HUES6 (cell line): ENCODE measurements at regions not wholly inside any gene's neighbourhood (a gene's known extent, or its start where the extent isn't known, plus 50 kb on each side); places are given as distances from the start of the nearest gene placed in this dataset.
"Not testable (repeated sequence)": the region's sequence is repeated elsewhere in the genome, so short reads cannot be mapped to it uniquely, and the experiment has no call there.

Source experiments
- H3K27ac ChIP-seq: 2 replicates; pipeline ENCODE4 v1.7.0; 2013; ENCODE audit warnings: low read depth, mild to moderate bottlenecking, low read length, inconsistent platforms
- H3K27me3 ChIP-seq: 2 replicates; pipeline ENCODE4 v1.6.1; 2013; ENCODE audit warnings: low read length; ENCODE audit not compliant: control insufficient read depth, insufficient read depth
- H3K36me3 ChIP-seq: 2 replicates; pipeline ENCODE4 v1.6.1; 2013; ENCODE audit warnings: low read length; ENCODE audit not compliant: control insufficient read depth, insufficient read depth
- H3K4me1 ChIP-seq: 2 replicates; pipeline ENCODE4 v1.6.1; 2013; ENCODE audit warnings: low read length; ENCODE audit not compliant: control insufficient read depth, insufficient read depth
- H3K4me3 ChIP-seq: 2 replicates; pipeline ENCODE4 v1.5.1; 2013; ENCODE audit warnings: low read depth, low read length
- H3K9ac ChIP-seq: one replicate; pipeline ENCODE4 v1.6.1; 2013; ENCODE audit warnings: mild to moderate bottlenecking, low read length
- H3K9me3 ChIP-seq: 2 replicates; pipeline ENCODE4 v1.6.1; 2013; ENCODE audit warnings: low read depth, low read length; ENCODE audit not compliant: control insufficient read depth, insufficient read depth

DNA sequence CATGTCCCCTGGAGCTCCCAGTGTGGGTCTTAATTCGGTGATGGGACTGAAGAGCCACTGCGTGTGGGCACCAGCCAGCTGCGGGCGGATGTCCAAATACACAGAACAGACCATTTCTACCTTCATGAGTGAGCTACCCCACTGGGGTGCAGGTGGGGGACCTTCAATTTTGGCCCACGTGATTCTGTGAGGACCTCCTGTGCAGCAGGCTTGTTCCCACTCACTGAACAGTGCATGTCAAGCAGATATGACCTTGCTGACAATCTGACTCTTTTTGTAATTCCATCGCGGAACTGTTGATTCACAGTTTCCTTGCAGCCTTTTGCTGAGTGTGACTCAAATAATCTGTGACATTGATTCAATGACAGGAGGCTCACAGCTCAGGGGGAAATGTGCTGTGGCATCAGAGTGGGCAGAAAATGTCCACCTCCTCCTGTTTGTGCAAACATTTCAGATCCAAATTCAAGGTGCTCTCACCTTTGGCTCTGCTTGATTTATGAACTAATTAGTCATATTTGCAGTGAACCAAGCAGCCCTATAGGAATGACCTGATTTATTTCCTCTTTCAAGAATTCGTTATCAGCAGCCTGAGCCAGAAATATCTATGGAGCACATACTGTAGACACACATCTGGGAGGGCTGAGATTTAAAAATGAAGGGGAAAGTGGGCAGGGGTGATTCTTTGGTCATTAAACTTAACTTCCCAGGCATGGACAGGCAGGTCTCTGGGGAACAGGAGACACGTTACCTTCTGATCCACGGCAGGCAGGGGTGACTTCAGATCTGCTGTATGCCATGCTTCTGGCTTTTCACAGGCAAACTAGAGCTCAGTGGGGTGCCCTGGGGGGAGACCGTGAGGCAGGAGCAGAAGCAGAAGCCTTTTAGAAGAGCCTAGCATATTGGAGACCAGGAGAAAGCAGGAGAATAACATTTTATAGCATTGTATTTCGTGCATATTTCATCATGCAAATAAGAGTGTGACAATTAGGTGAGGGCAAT lies 170.0 kb upstream of the KL start:
- H3K4me3 ChIP-seq = no peak overlapping the region
- no peak overlapping the region for H3K9ac ChIP-seq
- peaks cover 12% of the 10 kb centered on the region for H3K9me3 ChIP-seq
- H3K4me1 ChIP-seq = peaks cover 16% of the 10 kb centered on the region
- H3K27me3 ChIP-seq = no peaks in the 10 kb centered on the region
- H3K27ac ChIP-seq = no peak overlapping the region
- no peaks in the 10 kb centered on the region for H3K36me3 ChIP-seq

DNA sequence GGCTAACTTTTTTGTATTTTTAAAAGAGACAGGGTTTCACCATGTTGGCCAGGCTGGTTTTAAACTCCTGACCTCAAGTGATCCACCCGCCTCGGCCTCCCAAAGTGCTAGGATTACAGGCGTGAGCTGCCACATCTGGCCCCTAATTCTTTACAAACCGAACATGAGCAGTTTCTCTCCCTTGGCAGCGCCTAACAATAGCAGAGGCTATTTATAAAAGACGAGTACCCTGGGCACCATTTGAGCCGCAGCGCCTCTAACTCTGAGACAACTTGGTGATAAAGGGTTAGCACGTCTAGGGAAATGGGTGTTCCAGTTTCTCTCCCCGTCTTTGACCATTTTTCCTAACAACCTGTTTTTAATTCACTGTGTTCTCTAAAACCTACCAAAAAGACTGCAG lies 168.2 kb upstream of the KL start:
- H3K4me3 ChIP-seq, H3K9ac ChIP-seq, H3K27me3 ChIP-seq, H3K27ac ChIP-seq, H3K9me3 ChIP-seq, H3K36me3 ChIP-seq: not testable (repeated sequence)
- H3K4me1 ChIP-seq = peaks cover 27% of the 10 kb centered on the region

DNA sequence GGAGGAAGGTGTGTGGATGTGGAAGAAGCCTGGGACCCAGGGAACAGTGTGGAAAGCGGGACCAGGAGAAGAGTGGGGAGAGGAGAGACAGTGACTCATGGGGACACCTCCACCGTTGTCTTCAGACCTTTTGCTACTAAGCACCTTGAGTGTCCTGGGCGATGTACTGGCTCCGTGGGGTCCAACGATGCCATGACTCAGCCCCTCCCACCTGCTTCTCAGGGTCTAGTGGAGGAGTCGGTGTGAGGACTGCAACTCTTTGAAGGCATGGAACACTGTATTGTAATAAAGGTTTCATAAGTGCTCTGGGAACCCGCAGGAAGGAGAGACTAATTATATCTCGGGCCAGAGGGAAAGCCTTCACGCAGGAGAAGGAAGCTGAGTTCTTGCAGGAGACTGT lies 166.9 kb upstream of the KL start:
- H3K9ac ChIP-seq = no peak overlapping the region
- no peaks in the 10 kb centered on the region for H3K36me3 ChIP-seq
- no peaks in the 10 kb centered on the region for H3K27me3 ChIP-seq

DNA sequence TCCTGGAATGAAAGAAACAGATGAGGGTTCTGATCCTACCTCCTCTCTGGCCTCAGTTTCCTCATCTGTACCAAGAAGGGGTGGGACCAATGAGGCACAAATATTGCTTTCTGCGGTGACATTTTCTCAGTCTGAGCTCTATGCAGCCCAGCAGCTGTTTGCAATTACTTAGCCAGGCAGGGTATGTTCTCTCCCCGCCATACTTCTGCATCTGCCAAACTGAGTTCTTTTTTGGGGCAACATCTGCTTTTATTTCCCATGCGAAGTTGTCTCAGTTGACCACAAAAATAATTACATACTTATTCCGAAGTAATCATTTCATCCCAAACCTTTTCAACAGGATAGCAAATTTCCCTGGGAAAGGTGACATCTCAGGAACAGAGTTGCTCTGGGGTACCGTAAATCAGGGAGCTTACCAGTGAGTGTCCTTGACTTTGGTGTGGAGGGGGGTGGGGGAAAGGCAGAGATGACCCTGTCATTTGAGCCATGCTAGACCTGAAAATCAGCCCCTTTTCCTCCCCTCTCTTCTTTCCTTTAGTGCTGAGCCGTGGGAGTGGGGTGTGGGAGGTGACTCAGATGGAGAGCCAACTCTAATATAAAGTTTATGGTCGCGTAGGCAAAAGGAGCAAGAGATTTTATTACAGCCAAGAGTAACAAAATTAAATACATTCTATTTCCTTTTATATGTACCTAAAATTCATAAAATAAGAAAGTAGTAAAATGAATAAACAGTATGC lies 165.7 kb upstream of the KL start:
- Histone ChIP-seq H3K27ac (no peak overlapping the region), H3K9me3 (peaks cover 5% of the 10 kb centered on the region; the same call in 1 of the 2 replicates), H3K36me3 (no peaks in the 10 kb centered on the region), H3K27me3 (no peaks in the 10 kb centered on the region), H3K4me3 (no peak overlapping the region), H3K9ac (no peak overlapping the region), H3K4me1 (peaks cover 28% of the 10 kb centered on the region)

More for the DNA sequence above, 166.9 kb upstream of the KL start:
- Histone ChIP-seq H3K27ac (no peak overlapping the region), H3K4me1 (peaks cover 28% of the 10 kb centered on the region), H3K4me3 (no peak overlapping the region), H3K9me3 (peaks cover 5% of the 10 kb centered on the region; the same call in 1 of the 2 replicates)

DNA sequence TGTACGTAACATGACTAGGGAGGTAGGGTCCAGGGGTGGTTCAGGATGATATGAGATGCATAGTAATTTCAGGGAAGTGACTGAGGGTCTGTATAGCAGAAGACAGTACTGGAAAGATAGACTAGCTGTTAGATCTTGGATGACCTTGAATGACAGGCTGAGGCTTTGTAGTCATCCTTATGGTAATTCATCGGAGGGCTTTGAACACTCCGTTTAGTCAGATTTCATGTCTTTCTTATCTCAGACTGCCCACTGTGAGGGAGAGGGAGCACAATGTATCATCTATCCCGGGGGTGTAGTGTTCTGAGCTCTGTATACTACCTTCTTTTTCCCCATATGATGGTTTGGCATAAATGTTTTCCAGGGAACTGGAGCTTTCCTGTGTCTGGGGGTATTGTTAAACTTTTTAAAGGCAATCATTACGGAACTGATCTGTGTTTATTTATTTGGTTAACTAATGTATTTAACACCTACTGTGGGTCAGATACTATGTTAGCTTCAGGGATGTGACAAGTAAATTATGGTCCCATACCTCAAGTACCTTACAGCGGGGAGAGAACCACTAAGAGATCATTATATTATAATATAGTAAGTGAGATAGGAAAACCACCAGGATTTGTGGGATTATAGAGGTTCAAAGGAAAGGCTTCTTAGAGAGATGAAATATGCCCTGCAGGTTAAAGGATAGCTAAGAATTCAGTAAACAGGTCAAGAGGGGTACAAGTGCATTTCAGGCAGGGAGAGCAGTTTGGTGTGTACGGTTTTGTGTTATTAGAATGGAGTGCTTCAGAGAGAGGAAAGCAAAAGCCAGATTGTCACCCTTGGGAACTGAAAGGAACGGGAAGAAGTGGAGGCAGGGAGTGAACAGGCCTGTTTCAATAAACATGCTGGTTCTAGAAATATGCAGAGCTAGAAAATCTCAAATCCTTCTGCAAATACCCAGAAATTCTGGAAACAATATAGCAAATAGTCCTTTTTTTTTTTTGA lies 164.8 kb upstream of the KL start:
- H3K27ac ChIP-seq = no peak overlapping the region
- peaks cover 23% of the 10 kb centered on the region for H3K4me1 ChIP-seq
- H3K9me3 ChIP-seq = peaks cover 5% of the 10 kb centered on the region; the same call in 1 of the 2 replicates
- H3K27me3 ChIP-seq = no peaks in the 10 kb centered on the region
- no peaks in the 10 kb centered on the region for H3K36me3 ChIP-seq
- no peak overlapping the region for H3K4me3 ChIP-seq
- no peak overlapping the region for H3K9ac ChIP-seq

DNA sequence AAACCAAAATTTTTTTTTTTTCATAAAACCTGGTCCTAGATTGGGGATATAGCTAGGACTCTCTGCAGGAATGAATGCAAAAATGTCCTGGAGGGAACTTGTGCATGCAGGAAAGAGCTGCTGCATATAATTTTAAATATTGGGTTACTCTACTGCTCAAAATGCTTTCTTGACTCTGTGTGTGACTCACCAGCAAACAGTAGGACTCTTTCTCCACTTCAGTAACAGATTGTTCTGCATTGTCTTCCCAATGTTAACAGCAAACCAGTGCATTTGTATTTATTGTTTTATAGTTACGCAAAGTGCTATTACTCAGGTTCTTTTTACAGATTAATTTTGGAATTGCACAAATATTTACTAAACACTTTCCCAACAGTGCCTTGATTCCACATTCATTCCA lies 163.7 kb upstream of the KL start:
- no peaks in the 10 kb centered on the region for H3K36me3 ChIP-seq
- H3K4me3 ChIP-seq = no peak overlapping the region
- no peak overlapping the region for H3K27ac ChIP-seq
- H3K27me3 ChIP-seq = no peaks in the 10 kb centered on the region
- peaks cover 16% of the 10 kb centered on the region for H3K4me1 ChIP-seq
- no peak overlapping the region for H3K9ac ChIP-seq
- peaks cover 5% of the 10 kb centered on the region; the same call in 1 of the 2 replicates for H3K9me3 ChIP-seq

DNA sequence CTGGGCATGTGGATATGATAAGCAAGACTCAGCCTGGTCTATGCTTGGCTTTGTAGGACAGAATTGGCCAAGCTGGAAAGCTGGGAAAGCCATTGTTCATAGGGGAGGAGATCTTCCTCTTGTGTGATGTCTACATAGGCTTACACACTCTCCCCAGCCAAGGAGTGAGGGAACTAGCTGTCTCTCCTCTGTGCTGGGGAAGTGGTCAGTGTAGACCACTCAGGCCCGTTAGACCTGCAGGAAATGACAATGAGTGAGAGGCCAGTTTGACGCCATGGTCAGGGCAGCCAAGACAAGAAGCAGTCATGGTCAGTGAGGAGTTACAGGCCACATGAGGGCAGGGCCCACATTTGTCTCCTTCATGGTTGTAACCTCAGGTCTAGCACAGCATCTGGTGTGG lies 159.1 kb upstream of the KL start:
- Histone ChIP-seq H3K27ac (no peak overlapping the region), H3K9ac (no peak overlapping the region), H3K9me3 (peaks cover 14% of the 10 kb centered on the region)

DNA sequence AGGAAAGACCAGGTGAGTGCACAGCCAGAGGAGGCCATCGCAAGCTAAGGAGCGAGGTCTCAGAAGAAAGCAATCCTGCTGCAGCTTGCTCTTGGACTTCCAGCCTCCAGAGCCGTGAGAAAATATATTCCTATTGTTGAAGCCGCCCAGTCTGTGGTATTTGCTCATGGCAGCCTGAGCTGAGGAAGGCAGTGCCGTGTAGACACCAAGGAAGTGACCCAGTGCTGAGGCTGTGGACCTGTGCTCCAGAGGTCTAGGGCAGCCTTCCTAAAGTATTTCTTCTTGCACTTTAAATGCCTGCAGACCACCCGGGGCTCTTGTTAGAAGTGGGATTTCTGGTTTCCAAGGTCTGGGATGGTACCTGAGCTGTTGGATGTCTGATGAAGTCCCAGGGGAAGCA lies 158.5 kb upstream of the KL start:
- no peaks in the 10 kb centered on the region for H3K27me3 ChIP-seq
- H3K36me3 ChIP-seq = no peaks in the 10 kb centered on the region
- H3K27ac ChIP-seq = no peak overlapping the region
- no peak overlapping the region for H3K9ac ChIP-seq
- peaks cover 18% of the 10 kb centered on the region for H3K9me3 ChIP-seq
- peaks cover 4% of the 10 kb centered on the region; the same call in 1 of the 2 replicates for H3K4me1 ChIP-seq
- H3K4me3 ChIP-seq = no peak overlapping the region

More for the DNA sequence above, 159.1 kb upstream of the KL start:
- Histone ChIP-seq H3K36me3 (no peaks in the 10 kb centered on the region), H3K4me3 (no peak overlapping the region), H3K4me1 (peaks cover 10% of the 10 kb centered on the region; the same call in 1 of the 2 replicates), H3K27me3 (no peaks in the 10 kb centered on the region)

DNA sequence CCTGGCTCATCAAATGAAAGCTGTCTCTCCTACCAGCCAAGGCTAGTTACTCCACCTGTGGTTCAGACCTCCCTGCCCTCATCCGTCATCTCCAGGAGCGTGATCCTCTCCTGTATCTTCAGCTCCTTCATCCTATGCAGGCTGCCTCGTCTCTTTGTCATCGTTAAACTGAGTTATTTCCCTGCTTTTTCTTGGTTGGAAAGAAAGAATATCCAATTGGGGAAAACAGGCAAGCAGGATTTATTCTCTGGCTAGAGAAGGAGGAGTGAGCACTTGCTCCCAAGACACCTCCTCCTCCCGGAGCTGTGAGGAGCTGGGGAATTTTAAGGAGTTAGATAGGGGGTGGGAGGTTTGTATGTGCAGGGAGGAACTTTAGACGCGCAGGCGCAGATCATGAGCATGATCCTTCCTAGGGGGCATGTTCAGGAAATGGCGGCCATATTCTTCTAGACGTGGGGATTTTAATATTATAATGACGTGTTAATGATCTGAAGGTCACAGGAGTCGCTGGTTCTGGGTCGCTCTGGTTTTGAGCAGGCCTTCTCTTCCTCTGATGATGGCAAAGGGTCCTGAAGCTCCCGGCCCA lies 156.4 kb upstream of the KL start:
- Histone ChIP-seq H3K9me3 (peaks cover 18% of the 10 kb centered on the region), H3K4me1 (no peaks in the 10 kb centered on the region), H3K27me3 (no peaks in the 10 kb centered on the region), H3K27ac (no peak overlapping the region), H3K9ac (no peak overlapping the region), H3K4me3 (no peak overlapping the region), H3K36me3 (no peaks in the 10 kb centered on the region)

DNA sequence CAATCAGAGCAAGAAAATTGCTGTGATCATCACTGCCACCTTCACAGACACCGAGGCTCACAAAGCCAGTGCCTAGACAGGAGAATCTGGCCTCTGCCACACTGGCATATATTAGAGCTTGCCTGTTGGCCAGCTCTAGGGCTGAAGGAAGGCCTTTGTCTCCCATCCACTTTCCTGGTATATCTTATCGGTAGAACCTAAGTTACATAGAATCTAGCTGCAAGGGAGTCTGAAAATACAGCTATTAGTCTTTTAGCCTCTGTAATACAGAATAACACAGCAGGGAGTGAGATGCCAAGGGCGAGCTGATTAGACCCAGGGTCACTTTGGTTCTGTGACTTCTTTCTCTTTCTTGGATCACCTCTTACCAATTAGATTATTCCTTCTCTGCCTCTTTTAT lies 154.9 kb upstream of the KL start:
- Histone ChIP-seq H3K4me1 (no peaks in the 10 kb centered on the region), H3K27me3 (no peaks in the 10 kb centered on the region), H3K27ac (no peak overlapping the region), H3K9ac (no peak overlapping the region), H3K4me3 (no peak overlapping the region), H3K9me3 (peaks cover 18% of the 10 kb centered on the region), H3K36me3 (no peaks in the 10 kb centered on the region)
